ENCODE measurements at regions not wholly inside any gene's neighbourhood (a gene's known extent, or its start where the extent isn't known, plus 50 kb on each side); places are given as distances from the start of the nearest gene placed in this dataset.
"Not testable (repeated sequence)": the region's sequence is repeated elsewhere in the genome, so short reads cannot be mapped to it uniquely, and the experiment has no call there.

GRCh38 chr1:217048104-217048707, 325.0 kb upstream of the ESRRG start:
- no peak overlapping the region for H2AFZ ChIP-seq (ENCODE audit: low read length)
- no peaks in the 10 kb centered on the region for H3K36me3 ChIP-seq (ENCODE audit: control insufficient read depth, insufficient read depth, low read length)
- no peak for DNase-seq (ENCODE audit: low read depth in 2 of 2)
- no peaks in the 10 kb centered on the region for H3K4me1 ChIP-seq (ENCODE audit: control insufficient read depth, extremely low read depth, insufficient read depth, low read length)
- no peaks in the 10 kb centered on the region for H3K79me2 ChIP-seq (ENCODE audit: control insufficient read depth, insufficient read depth, low read length)
- no peaks in the 10 kb centered on the region for H3K9me3 ChIP-seq (ENCODE audit: control insufficient read depth, insufficient read depth, low read depth, low read length)
- H3K27me3 ChIP-seq (ENCODE audit: control insufficient read depth, insufficient read depth, low read length): no peaks in the 10 kb centered on the region
- no peaks in the 10 kb centered on the region for H4K20me1 ChIP-seq (ENCODE audit: control insufficient read depth, extremely low read depth, insufficient read depth, low read length)
- H3K9ac ChIP-seq (ENCODE audit: insufficient read depth, low read length): no peak overlapping the region
- TF ChIP-seq CTCF (conservative IDR thresholded peaks at IDR 0.05 in 1 of 2, IDR thresholded peaks at IDR 0.05 in 1 of 2; ENCODE audit: low read depth in 1 of 2, low read length in 2 of 2) (peak in 1 of 2 donors; percentile 16), EZH2 (IDR thresholded peaks at IDR 0.05; ENCODE audit: low read length, missing control alignments) (no peak)
- no peak overlapping the region for H3K4me2 ChIP-seq (ENCODE audit: extremely low read depth, insufficient read depth, low read length)
- H3K4me3 ChIP-seq (replicated peaks in 1 of 4; ENCODE audit: control extremely low read depth in 1 of 4, insufficient read depth in 1 of 4, low read depth in 3 of 4, low read length in 4 of 4): no peak overlapping the region
- no peak overlapping the region for H3K27ac ChIP-seq (ENCODE audit: insufficient read depth, low read length)

GRCh38 chr1:217040711-217041455, 317.7 kb upstream of the ESRRG start:
- no peak for TF ChIP-seq CTCF (conservative IDR thresholded peaks at IDR 0.05 in 1 of 2, IDR thresholded peaks at IDR 0.05 in 1 of 2; ENCODE audit: low read depth in 1 of 2, low read length in 2 of 2)
- no peak for TF ChIP-seq EZH2 (IDR thresholded peaks at IDR 0.05; ENCODE audit: low read length, missing control alignments)
- Histone ChIP-seq H3K4me3 (replicated peaks in 1 of 4; ENCODE audit: control extremely low read depth in 1 of 4, insufficient read depth in 1 of 4, low read depth in 3 of 4, low read length in 4 of 4) (no peak overlapping the region), H4K20me1 (ENCODE audit: control insufficient read depth, extremely low read depth, insufficient read depth, low read length) (no peaks in the 10 kb centered on the region), H3K79me2 (ENCODE audit: control insufficient read depth, insufficient read depth, low read length) (no peaks in the 10 kb centered on the region), H3K27ac (ENCODE audit: insufficient read depth, low read length) (no peak overlapping the region), H3K9me3 (ENCODE audit: control insufficient read depth, insufficient read depth, low read depth, low read length) (no peaks in the 10 kb centered on the region), H3K27me3 (ENCODE audit: control insufficient read depth, insufficient read depth, low read length) (no peaks in the 10 kb centered on the region), H3K4me2 (ENCODE audit: extremely low read depth, insufficient read depth, low read length) (no peak overlapping the region), H3K36me3 (ENCODE audit: control insufficient read depth, insufficient read depth, low read length) (no peaks in the 10 kb centered on the region), H3K4me1 (ENCODE audit: control insufficient read depth, extremely low read depth, insufficient read depth, low read length) (no peaks in the 10 kb centered on the region), H2AFZ (ENCODE audit: low read length) (no peak overlapping the region), H3K9ac (ENCODE audit: insufficient read depth, low read length) (no peak overlapping the region)
- peak; percentile 18 to 42 for DNase-seq (ENCODE audit: low read depth in 2 of 2)

GRCh38 chr1:217039926-217040325, 316.7 kb upstream of the ESRRG start:
- Histone ChIP-seq H3K4me2 (ENCODE audit: extremely low read depth, insufficient read depth, low read length) (no peak overlapping the region), H3K4me3 (replicated peaks in 1 of 4; ENCODE audit: control extremely low read depth in 1 of 4, insufficient read depth in 1 of 4, low read depth in 3 of 4, low read length in 4 of 4) (no peak overlapping the region), H2AFZ (ENCODE audit: low read length) (no peak overlapping the region), H4K20me1 (ENCODE audit: control insufficient read depth, extremely low read depth, insufficient read depth, low read length) (no peaks in the 10 kb centered on the region), H3K36me3 (ENCODE audit: control insufficient read depth, insufficient read depth, low read length) (no peaks in the 10 kb centered on the region), H3K27ac (ENCODE audit: insufficient read depth, low read length) (no peak overlapping the region), H3K27me3 (ENCODE audit: control insufficient read depth, insufficient read depth, low read length) (no peaks in the 10 kb centered on the region), H3K9ac (ENCODE audit: insufficient read depth, low read length) (no peak overlapping the region), H3K79me2 (ENCODE audit: control insufficient read depth, insufficient read depth, low read length) (no peaks in the 10 kb centered on the region), H3K9me3 (ENCODE audit: control insufficient read depth, insufficient read depth, low read depth, low read length) (no peaks in the 10 kb centered on the region), H3K4me1 (ENCODE audit: control insufficient read depth, extremely low read depth, insufficient read depth, low read length) (no peaks in the 10 kb centered on the region)
- TF ChIP-seq EZH2 (IDR thresholded peaks at IDR 0.05; ENCODE audit: low read length, missing control alignments): no peak
- TF ChIP-seq CTCF (conservative IDR thresholded peaks at IDR 0.05 in 1 of 2, IDR thresholded peaks at IDR 0.05 in 1 of 2; ENCODE audit: low read depth in 1 of 2, low read length in 2 of 2): no peak
- DNase-seq (ENCODE audit: low read depth in 2 of 2): no peak

- H3K9ac ChIP-seq (ENCODE audit: insufficient read depth, low read length); H2AFZ ChIP-seq (ENCODE audit: low read length); H3K4me3 ChIP-seq (replicated peaks in 1 of 4; ENCODE audit: control extremely low read depth in 1 of 4, insufficient read depth in 1 of 4, low read depth in 3 of 4, low read length in 4 of 4); H3K27me3 ChIP-seq (ENCODE audit: control insufficient read depth, insufficient read depth, low read length); H3K4me2 ChIP-seq (ENCODE audit: extremely low read depth, insufficient read depth, low read length); H4K20me1 ChIP-seq (ENCODE audit: control insufficient read depth, extremely low read depth, insufficient read depth, low read length); H3K36me3 ChIP-seq (ENCODE audit: control insufficient read depth, insufficient read depth, low read length); DNase-seq (ENCODE audit: low read depth in 2 of 2); H3K4me1 ChIP-seq (ENCODE audit: control insufficient read depth, extremely low read depth, insufficient read depth, low read length); H3K79me2 ChIP-seq (ENCODE audit: control insufficient read depth, insufficient read depth, low read length); H3K27ac ChIP-seq (ENCODE audit: insufficient read depth, low read length); H3K9me3 ChIP-seq (ENCODE audit: control insufficient read depth, insufficient read depth, low read depth, low read length): not testable (repeated sequence)
These were observed 315.9 kb upstream of the ESRRG start for GRCh38 chr1:217039139-217039538.

Measured in fibroblast of lung (primary cell).